ENCODE measurements at regions not wholly inside any gene's neighbourhood (a gene's known extent, or its start where the extent isn't known, plus 50 kb on each side); places are given as distances from the start of the nearest gene placed in this dataset.

DNA sequence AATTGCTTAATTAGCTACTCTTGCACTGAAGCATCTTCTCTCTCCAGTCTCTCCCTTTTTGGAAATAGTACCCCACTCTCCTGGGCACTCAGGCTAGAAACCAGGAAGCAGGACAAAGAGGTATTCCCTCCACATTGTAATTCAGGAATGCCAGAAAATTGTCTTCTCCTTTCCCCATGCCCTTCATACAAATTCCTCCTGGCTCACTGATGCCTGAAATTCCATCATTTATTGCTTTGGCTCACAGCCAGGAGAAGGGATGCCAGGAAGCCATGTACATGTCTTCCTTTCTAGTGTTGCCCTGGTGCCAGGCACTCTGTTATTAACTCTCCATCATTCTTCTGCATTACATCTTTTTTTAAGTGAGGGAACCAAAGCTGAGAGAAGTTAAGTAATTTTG, 716.5 kb upstream of the C9orf72 start:
- intact Hi-C loops (cut with DNase I) = no loop called here
- Histone ChIP-seq H3K27ac (no peak overlapping the region), H3K9me3 (no peaks in the 10 kb centered on the region), H3K27me3 (no peaks in the 10 kb centered on the region), H3K4me3 (no peak overlapping the region), H3K36me3 (no peaks in the 10 kb centered on the region), H3K4me1 (no peaks in the 10 kb centered on the region)
- TF ChIP-seq, protein P1, sequence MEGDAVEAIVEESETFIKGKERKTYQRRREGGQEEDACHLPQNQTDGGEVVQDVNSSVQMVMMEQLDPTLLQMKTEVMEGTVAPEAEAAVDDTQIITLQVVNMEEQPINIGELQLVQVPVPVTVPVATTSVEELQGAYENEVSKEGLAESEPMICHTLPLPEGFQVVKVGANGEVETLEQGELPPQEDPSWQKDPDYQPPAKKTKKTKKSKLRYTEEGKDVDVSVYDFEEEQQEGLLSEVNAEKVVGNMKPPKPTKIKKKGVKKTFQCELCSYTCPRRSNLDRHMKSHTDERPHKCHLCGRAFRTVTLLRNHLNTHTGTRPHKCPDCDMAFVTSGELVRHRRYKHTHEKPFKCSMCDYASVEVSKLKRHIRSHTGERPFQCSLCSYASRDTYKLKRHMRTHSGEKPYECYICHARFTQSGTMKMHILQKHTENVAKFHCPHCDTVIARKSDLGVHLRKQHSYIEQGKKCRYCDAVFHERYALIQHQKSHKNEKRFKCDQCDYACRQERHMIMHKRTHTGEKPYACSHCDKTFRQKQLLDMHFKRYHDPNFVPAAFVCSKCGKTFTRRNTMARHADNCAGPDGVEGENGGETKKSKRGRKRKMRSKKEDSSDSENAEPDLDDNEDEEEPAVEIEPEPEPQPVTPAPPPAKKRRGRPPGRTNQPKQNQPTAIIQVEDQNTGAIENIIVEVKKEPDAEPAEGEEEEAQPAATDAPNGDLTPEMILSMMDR (IDR thresholded peaks at IDR 0.05) = no peak
- no peak for DNase-seq (ENCODE audit: low spot score in 2 of 2)

DNA sequence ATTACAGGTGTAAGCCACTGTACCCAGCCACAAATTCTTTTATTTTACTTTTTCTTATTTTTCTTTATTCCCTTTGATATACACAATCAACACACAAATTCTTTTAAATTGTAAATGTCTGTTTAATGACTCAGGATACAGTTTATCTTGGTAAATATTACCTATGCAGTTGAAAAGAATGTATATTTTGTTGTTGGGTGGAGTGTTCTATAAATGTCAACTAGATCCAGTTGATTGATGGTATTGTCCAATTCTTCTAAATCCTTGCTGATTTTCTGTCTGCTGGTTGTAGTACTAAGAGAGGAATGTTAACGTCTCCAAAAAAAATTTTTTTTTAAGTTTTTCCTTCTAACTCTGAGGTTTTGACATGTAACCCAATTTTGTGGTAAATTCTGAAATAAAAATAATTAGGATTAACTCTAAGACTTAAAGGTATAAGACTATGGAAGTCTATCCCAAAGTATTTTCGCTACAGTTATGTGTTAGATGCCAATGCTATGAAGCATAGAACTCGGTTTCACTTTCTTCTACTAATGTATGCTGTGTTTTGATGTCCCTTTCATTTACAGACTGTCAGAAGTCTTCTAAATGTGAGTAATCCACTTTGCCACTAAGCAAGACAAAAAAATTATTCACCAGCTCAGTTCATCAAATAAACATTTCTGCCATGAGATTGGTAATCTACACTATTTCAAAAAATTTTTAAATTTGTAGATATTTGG, 720.2 kb upstream of the C9orf72 start:
- intact Hi-C loops (cut with DNase I) = no loop called here
- Histone ChIP-seq H3K4me3 (no peak overlapping the region), H3K36me3 (no peaks in the 10 kb centered on the region), H3K27me3 (no peaks in the 10 kb centered on the region), H3K4me1 (no peaks in the 10 kb centered on the region), H3K9me3 (no peaks in the 10 kb centered on the region), H3K27ac (no peak overlapping the region)
- no peak for DNase-seq (ENCODE audit: low spot score in 2 of 2)
- TF ChIP-seq, protein P1 (IDR thresholded peaks at IDR 0.05) = no peak

DNA sequence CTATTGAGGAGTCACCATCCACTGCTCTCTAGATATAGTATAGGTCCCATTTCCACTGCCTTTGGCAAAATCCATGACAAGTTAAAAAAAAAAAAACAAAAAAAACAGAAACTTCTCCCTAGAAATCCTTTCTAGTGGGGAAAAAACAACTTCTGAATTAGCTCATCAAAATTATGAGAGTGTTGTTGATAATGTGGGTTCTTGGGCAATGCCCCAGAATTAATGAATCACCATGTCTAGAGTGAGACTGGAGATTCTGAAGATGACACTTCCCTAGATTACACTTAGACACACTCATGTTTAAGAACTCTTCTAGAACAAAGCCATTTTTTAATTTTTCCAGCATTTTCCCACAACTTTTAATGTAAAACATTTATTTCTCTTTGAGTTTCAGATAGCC, 728.0 kb upstream of the C9orf72 start:
- Histone ChIP-seq H3K27ac (no peak overlapping the region), H3K27me3 (no peaks in the 10 kb centered on the region), H3K9me3 (no peaks in the 10 kb centered on the region), H3K36me3 (no peaks in the 10 kb centered on the region), H3K4me1 (no peaks in the 10 kb centered on the region), H3K4me3 (no peak overlapping the region)
- TF ChIP-seq, protein P1 (IDR thresholded peaks at IDR 0.05) = no peak
- no peak for DNase-seq (ENCODE audit: low spot score in 2 of 2)
- intact Hi-C loops (cut with DNase I) = no loop called here

DNA sequence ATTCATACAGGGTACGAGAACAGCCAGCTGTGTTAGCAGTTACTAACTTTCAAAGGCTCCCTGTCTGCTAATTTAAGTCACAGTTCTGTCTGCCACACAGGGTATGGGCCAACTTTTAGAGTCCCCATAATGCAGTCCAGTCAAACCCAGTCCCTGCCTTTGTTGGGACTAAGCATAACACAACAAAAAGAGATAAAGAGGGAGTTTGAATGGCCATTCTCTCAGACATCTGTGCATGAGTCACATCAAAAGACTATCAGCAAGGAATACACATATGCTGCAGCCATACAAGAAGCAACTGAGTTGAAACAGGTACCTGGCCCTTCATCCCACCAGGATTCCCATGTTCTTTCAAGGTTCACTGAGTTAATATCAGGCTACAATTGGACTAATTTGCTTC, 744.5 kb upstream of the C9orf72 start:
- Histone ChIP-seq H3K9me3 (no peaks in the 10 kb centered on the region), H3K27ac (no peak overlapping the region), H3K36me3 (no peaks in the 10 kb centered on the region), H3K27me3 (no peaks in the 10 kb centered on the region), H3K4me1 (no peaks in the 10 kb centered on the region), H3K4me3 (no peak overlapping the region)
- intact Hi-C loops (cut with DNase I) = no loop called here
- TF ChIP-seq, protein P1 (IDR thresholded peaks at IDR 0.05) = no peak
- no peak for DNase-seq (ENCODE audit: low spot score in 2 of 2)

DNA sequence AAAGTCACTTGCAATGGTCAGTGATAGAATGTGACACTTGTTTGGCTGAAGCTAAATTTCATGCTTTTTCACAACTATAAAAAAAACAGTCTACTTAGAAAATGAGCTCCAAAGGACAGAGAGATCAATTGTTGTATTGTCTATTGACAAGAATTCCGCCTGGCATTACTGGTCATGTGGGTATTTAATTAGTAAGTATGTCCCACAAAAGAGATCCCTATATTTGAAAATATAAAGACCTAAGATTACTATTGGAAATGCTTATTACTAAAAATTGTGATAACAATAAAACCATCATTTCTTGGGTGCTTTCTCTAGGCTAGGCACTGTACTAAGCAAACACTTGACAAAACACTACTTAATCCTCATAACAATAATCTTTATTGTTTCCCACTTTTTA, 745.2 kb upstream of the C9orf72 start:
- Histone ChIP-seq H3K9me3 (no peaks in the 10 kb centered on the region), H3K27ac (no peak overlapping the region), H3K4me3 (no peak overlapping the region), H3K36me3 (no peaks in the 10 kb centered on the region), H3K27me3 (no peaks in the 10 kb centered on the region), H3K4me1 (no peaks in the 10 kb centered on the region)
- intact Hi-C loops (cut with DNase I) = no loop called here
- TF ChIP-seq, protein P1 (IDR thresholded peaks at IDR 0.05) = no peak
- DNase-seq (ENCODE audit: low spot score in 2 of 2) = no peak

DNA sequence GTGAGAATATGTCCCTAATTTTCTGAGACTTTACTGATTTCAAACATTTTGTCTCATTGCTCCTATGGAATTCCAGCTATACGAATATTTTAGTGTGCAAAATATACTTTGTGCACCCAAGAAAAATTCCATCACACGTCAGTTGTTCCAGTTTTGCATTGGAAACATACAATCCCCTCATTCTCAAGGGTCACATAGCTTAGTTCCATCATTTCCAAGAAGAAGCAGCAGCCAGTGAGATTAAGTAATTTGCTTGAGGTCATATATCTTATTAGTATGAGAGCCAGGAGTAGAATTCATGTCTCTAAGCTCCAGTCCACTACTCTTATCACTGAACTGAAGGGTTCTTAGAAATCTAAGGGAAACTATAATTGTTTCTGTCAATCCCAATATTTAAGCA, 746.7 kb upstream of the C9orf72 start:
- Histone ChIP-seq H3K36me3 (no peaks in the 10 kb centered on the region), H3K4me1 (no peaks in the 10 kb centered on the region), H3K9me3 (no peaks in the 10 kb centered on the region), H3K27me3 (no peaks in the 10 kb centered on the region), H3K27ac (no peak overlapping the region), H3K4me3 (no peak overlapping the region)
- intact Hi-C loops (cut with DNase I) = no loop called here
- TF ChIP-seq, protein P1 (IDR thresholded peaks at IDR 0.05) = no peak
- DNase-seq (ENCODE audit: low spot score in 2 of 2) = no peak

Measured in ascending aorta (tissue), 2 donors.